Neural cell (in vitro differentiated cells): ENCODE measurements at regions not wholly inside any gene's neighbourhood (a gene's known extent, or its start where the extent isn't known, plus 50 kb on each side); places are given as distances from the start of the nearest gene placed in this dataset.

ENCODE experiments used
- H2AFZ ChIP-seq: fragments of 200-600, 300-800 bp; sonication (generic), shearing (Covaris generic); 2 replicates; pipeline ENCODE4 v1.6.0; 2014; ENCODE audit warnings: low read depth, mild to moderate bottlenecking, antibody characterized with exemption, low read length, moderate library complexity
- H3F3A ChIP-seq: fragments of 200-600 bp; shearing (Covaris generic); 2 replicates; pipeline ENCODE4 v1.6.1; 2016; ENCODE audit warnings: mild to moderate bottlenecking, moderate library complexity, mixed read lengths, antibody characterized with exemption, low read length; ENCODE audit not compliant: insufficient read depth, poor library complexity, severe bottlenecking
- H3K27ac ChIP-seq: fragments of 200-600, 300-800 bp; sonication (generic), shearing (Covaris generic); 2 replicates; pipeline ENCODE4 v1.5.1; 2014; ENCODE audit warnings: mild to moderate bottlenecking, low read length, moderate library complexity
- H3K27me3 ChIP-seq: fragments of 300-800, 200-600 bp; sonication (generic), shearing (Covaris generic); 2 replicates; pipeline ENCODE4 v1.6.0; 2014; ENCODE audit warnings: mild to moderate bottlenecking, low read depth, low read length, moderate library complexity; ENCODE audit not compliant: insufficient read depth
- H3K36me3 ChIP-seq: fragments of 300-800, 200-600 bp; sonication (generic), shearing (Covaris generic); 2 replicates; pipeline ENCODE4 v1.5.1; 2014; ENCODE audit warnings: mild to moderate bottlenecking, antibody characterized with exemption, low read length, moderate library complexity; ENCODE audit not compliant: insufficient read depth
- H3K4me2 ChIP-seq: fragments of 300-800, 200-600 bp; sonication (generic), shearing (Covaris generic); 2 replicates; pipeline ENCODE4 v1.6.0; 2014; ENCODE audit warnings: mild to moderate bottlenecking, low read length
- H3K4me3 ChIP-seq: fragments of 300-800, 200-600 bp; sonication (generic), shearing (Covaris generic); 2 replicates; pipeline ENCODE4 v1.5.1; 2014; ENCODE audit warnings: mild to moderate bottlenecking, low read length, moderate library complexity
- H3K79me2 ChIP-seq: fragments of 200-600 bp; shearing (Covaris generic); replicated peaks from 2 replicates; pipeline ENCODE4 v1.6.0; 2014; ENCODE audit warnings: mild to moderate bottlenecking, low read length, moderate library complexity; ENCODE audit not compliant: insufficient read depth
- H3K9ac ChIP-seq: fragments of 300-800, 200-600 bp; sonication (generic), shearing (Covaris generic); 2 replicates; pipeline ENCODE4 v1.6.1; 2016; ENCODE audit warnings: mild to moderate bottlenecking, low read length, mixed read lengths
- H3K9me2 ChIP-seq: fragments of 200-600 bp; shearing (Covaris generic); 2 replicates; pipeline ENCODE4 v1.6.1; 2016; ENCODE audit warnings: mild to moderate bottlenecking, low read length, mixed read lengths; ENCODE audit not compliant: insufficient read depth
- H3K9me3 ChIP-seq: fragments of 200-600, 300-800 bp; sonication (generic), shearing (Covaris generic); 2 replicates; pipeline ENCODE4 v1.6.1; 2016; ENCODE audit warnings: mild to moderate bottlenecking, mixed run types, low read length, moderate library complexity, mixed read lengths
- H4K20me1 ChIP-seq: fragments of 200-600 bp; shearing (Covaris generic); 2 replicates; pipeline ENCODE4 v1.6.1; 2016; ENCODE audit warnings: mild to moderate bottlenecking, mixed run types; ENCODE audit not compliant: insufficient read depth
- CTCF ChIP-seq: fragments of 450-650 bp; IDR thresholded peaks from 2 replicates; pipeline ENCODE4 v1.5.1; 2014; ENCODE audit warnings: antibody characterized with exemption, mild to moderate bottlenecking, moderate library complexity; ENCODE audit not compliant: poor library complexity, severe bottlenecking
- EP300 ChIP-seq: fragments of 450-650 bp; conservative IDR thresholded peaks from 2 replicates; pipeline ENCODE4 v1.6.1; 2014; ENCODE audit warnings: antibody characterized with exemption, mild to moderate bottlenecking, moderate library complexity; ENCODE audit not compliant: poor library complexity, severe bottlenecking
- EZH2 ChIP-seq: fragments of 200-600, 300-800 bp; shearing (Covaris generic), sonication (generic); IDR thresholded peaks from 2 replicates; pipeline ENCODE4 v1.6.1; 2014; ENCODE audit warnings: antibody characterized with exemption, low read length, borderline replicate concordance, mild to moderate bottlenecking; ENCODE audit not compliant: insufficient read depth, poor library complexity, severe bottlenecking
- MXI1 ChIP-seq: fragments of 450-650 bp; conservative IDR thresholded peaks from 2 replicates; pipeline ENCODE4 v1.6.1; 2014; ENCODE audit warnings: antibody characterized with exemption, mild to moderate bottlenecking; ENCODE audit not compliant: poor library complexity, severe bottlenecking
- POLR2AphosphoS5 ChIP-seq: IDR thresholded peaks from 2 replicates; pipeline ENCODE4 v1.6.1; 2012
- RAD21 ChIP-seq: fragments of 450-650 bp; conservative IDR thresholded peaks from 2 replicates; pipeline ENCODE4 v1.6.1; 2014; ENCODE audit warnings: antibody characterized with exemption, mild to moderate bottlenecking, moderate library complexity
- REST ChIP-seq: IDR thresholded peaks from 2 replicates; pipeline ENCODE4 v1.6.1; 2012; ENCODE audit warnings: borderline replicate concordance
- SMC3 ChIP-seq: fragments of 450-650 bp; conservative IDR thresholded peaks from 2 replicates; pipeline ENCODE4 v1.6.1; 2014; ENCODE audit warnings: antibody characterized with exemption, mild to moderate bottlenecking, moderate library complexity; ENCODE audit not compliant: poor library complexity
- TAF1 ChIP-seq: IDR thresholded peaks from 2 replicates; pipeline ENCODE4 v1.6.1; 2012; ENCODE audit warnings: low read depth

GRCh38 chr1:67919274-67920072, 86.2 kb upstream of the GNG12 start:
- no peaks in the 10 kb centered on the region for H3K27me3 ChIP-seq
- peak; percentile 94 for TF ChIP-seq POLR2AphosphoS5
- no peak for TF ChIP-seq SMC3
- peak; percentile 34 for TF ChIP-seq EP300
- no peaks in the 10 kb centered on the region for H3F3A ChIP-seq
- H3K9me3 ChIP-seq: no peaks in the 10 kb centered on the region
- H3K36me3 ChIP-seq: no peaks in the 10 kb centered on the region
- no peak overlapping the region for H3K4me2 ChIP-seq
- no peaks in the 10 kb centered on the region for H3K9me2 ChIP-seq
- H3K9ac ChIP-seq: no peak overlapping the region
- no peak overlapping the region for H3K4me3 ChIP-seq
- no peaks in the 10 kb centered on the region for H3K79me2 ChIP-seq
- H3K27ac ChIP-seq: peak overlapping the region; percentile 47
- H4K20me1 ChIP-seq: no peaks in the 10 kb centered on the region
- H2AFZ ChIP-seq: no peak overlapping the region

DNA sequence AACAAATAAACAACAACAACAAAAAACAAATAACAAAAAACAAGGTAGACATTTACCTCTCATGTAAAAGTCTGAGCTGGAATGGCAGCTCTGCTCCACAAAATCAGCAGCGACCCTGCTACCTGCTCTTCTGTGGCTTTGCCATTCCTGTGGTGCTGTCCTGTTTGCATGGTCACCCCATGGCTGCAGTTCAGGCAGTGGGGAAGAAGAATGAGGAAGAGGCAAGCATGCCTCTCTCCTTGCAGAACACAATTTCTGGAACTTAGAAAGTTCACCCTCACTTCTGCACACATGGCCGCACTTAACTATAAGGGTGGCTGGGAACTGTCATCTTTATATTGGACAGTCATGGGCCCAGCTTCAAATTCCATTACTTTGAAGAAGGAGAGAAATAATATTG, 84.8 kb upstream of the GNG12 start:
- H3K36me3 ChIP-seq: no peaks in the 10 kb centered on the region
- no peaks in the 10 kb centered on the region for H3F3A ChIP-seq
- H3K79me2 ChIP-seq: no peaks in the 10 kb centered on the region
- H3K4me3 ChIP-seq: no peak overlapping the region
- H3K9me3 ChIP-seq: no peaks in the 10 kb centered on the region
- H3K9ac ChIP-seq: no peak overlapping the region
- no peaks in the 10 kb centered on the region for H4K20me1 ChIP-seq
- H3K9me2 ChIP-seq: no peaks in the 10 kb centered on the region
- H3K27ac ChIP-seq: no peak overlapping the region
- H3K4me2 ChIP-seq: no peak overlapping the region
- no peak overlapping the region for H2AFZ ChIP-seq
- TF ChIP-seq POLR2AphosphoS5 (no peak), EP300 (no peak), SMC3 (no peak), CTCF (no peak)
- H3K27me3 ChIP-seq: no peaks in the 10 kb centered on the region

DNA sequence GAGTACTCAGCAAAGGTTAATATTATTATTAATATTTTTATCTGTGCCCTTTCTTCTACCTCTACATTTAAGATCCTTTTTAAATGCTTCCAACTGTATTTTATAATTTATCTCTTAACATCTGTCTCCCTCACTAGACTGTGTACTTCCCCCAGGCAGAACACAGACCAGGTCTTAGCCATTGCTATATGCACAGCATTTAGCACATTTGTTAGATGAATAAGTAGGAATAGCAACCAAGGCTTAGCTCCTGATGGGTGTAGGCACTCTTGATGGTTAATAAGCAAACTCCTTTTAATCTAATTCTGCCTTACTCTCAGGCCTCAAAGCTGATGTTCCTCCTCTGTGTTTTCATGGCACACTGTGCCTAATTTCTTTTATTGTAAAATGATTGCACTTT, 83.7 kb upstream of the GNG12 start:
- no peaks in the 10 kb centered on the region for H3K79me2 ChIP-seq
- no peak overlapping the region for H3K27ac ChIP-seq
- no peak overlapping the region for H3K4me3 ChIP-seq
- TF ChIP-seq MXI1 (no peak), EZH2 (no peak), EP300 (no peak), RAD21 (no peak), REST (no peak), CTCF (no peak), SMC3 (no peak), TAF1 (no peak), POLR2AphosphoS5 (no peak)
- no peak overlapping the region for H3K4me2 ChIP-seq
- H3F3A ChIP-seq: no peaks in the 10 kb centered on the region
- no peaks in the 10 kb centered on the region for H3K36me3 ChIP-seq
- no peaks in the 10 kb centered on the region for H3K9me2 ChIP-seq
- no peaks in the 10 kb centered on the region for H4K20me1 ChIP-seq
- H3K9me3 ChIP-seq: no peaks in the 10 kb centered on the region
- no peak overlapping the region for H2AFZ ChIP-seq
- no peaks in the 10 kb centered on the region for H3K27me3 ChIP-seq
- no peak overlapping the region for H3K9ac ChIP-seq
